Loucy (cell line): ENCODE measurements at regions not wholly inside any gene's neighbourhood (a gene's known extent, or its start where the extent isn't known, plus 50 kb on each side); places are given as distances from the start of the nearest gene placed in this dataset.

Experiments
- H2AFZ ChIP-seq: fragments of 200-600 bp; sonication (generic); 2 replicates; pipeline ENCODE4 v1.6.0; 2016; ENCODE audit warnings: antibody characterized with exemption, mild to moderate bottlenecking, low read length, moderate library complexity
- H3F3A ChIP-seq: fragments of 200-600 bp; 2 replicates; pipeline ENCODE4 v1.6.0; 2016; ENCODE audit warnings: antibody characterized with exemption, low read depth, mild to moderate bottlenecking
- H3K27me3 ChIP-seq: fragments of 200-600 bp; sonication (generic); 2 replicates; pipeline ENCODE4 v1.6.1; 2014; ENCODE audit warnings: low read length, mild to moderate bottlenecking; ENCODE audit not compliant: insufficient read depth, poor library complexity, severe bottlenecking
- H3K36me3 ChIP-seq: fragments of 200-600 bp; sonication (generic); 2 replicates; pipeline ENCODE4 v1.6.1; 2016; ENCODE audit warnings: low read length; ENCODE audit not compliant: insufficient read depth
- H3K4me1 ChIP-seq: fragments of 200-600 bp; sonication (generic); 2 replicates; pipeline ENCODE4 v1.5.1; 2014; ENCODE audit warnings: low read length, mild to moderate bottlenecking; ENCODE audit not compliant: insufficient read depth, poor library complexity, severe bottlenecking
- H3K4me2 ChIP-seq: fragments of 200-600 bp; sonication (generic); 2 replicates; pipeline ENCODE4 v1.6.0; 2014; ENCODE audit warnings: antibody characterized with exemption, low read length, low read depth, mild to moderate bottlenecking; ENCODE audit not compliant: poor library complexity, severe bottlenecking
- H3K4me3 ChIP-seq: fragments of 200-600 bp; sonication (generic); 2 replicates; pipeline ENCODE4 v1.5.1; 2014; ENCODE audit warnings: low read length, mild to moderate bottlenecking, mixed read lengths; ENCODE audit not compliant: poor library complexity, severe bottlenecking
- H3K79me2 ChIP-seq: fragments of 200-600 bp; sonication (generic); 2 replicates; pipeline ENCODE4 v1.6.1; 2014; ENCODE audit warnings: low read length; ENCODE audit not compliant: insufficient read depth
- H3K9ac ChIP-seq: fragments of 200-600 bp; sonication (generic); 2 replicates; pipeline ENCODE4 v1.6.0; 2014; ENCODE audit warnings: mild to moderate bottlenecking, low read depth, low read length, moderate library complexity; ENCODE audit not compliant: poor library complexity, severe bottlenecking
- H3K9me2 ChIP-seq: fragments of 200-600 bp; sonication (generic); replicated peaks from 2 replicates; pipeline ENCODE4 v1.6.1; 2016; ENCODE audit warnings: low read depth, low read length, mixed read lengths
- H3K9me3 ChIP-seq: fragments of 200-600 bp; sonication (generic); 2 replicates; pipeline ENCODE4 v1.6.1; 2014; ENCODE audit warnings: mild to moderate bottlenecking, antibody characterized with exemption, low read length, low read depth; ENCODE audit not compliant: insufficient read depth
- H4K20me1 ChIP-seq: fragments of 200-600 bp; sonication (generic); 2 replicates; pipeline ENCODE4 v1.6.0; 2014; ENCODE audit warnings: antibody characterized with exemption, low read length, mild to moderate bottlenecking; ENCODE audit not compliant: insufficient read depth, poor library complexity, severe bottlenecking
- EZH2phosphoT487 ChIP-seq: fragments of 200-600 bp; IDR thresholded peaks from 2 replicates; pipeline ENCODE4 v1.6.1; 2018; ENCODE audit warnings: antibody characterized with exemption, mild to moderate bottlenecking, moderate library complexity, borderline replicate concordance
- TF ChIP-seq, protein P1 (sequence below): fragments of 200-600 bp; sonication (generic); conservative IDR thresholded peaks from 2 replicates; pipeline ENCODE4 v1.5.1; 2014; ENCODE audit warnings: mild to moderate bottlenecking, antibody characterized with exemption, low read length

DNA sequence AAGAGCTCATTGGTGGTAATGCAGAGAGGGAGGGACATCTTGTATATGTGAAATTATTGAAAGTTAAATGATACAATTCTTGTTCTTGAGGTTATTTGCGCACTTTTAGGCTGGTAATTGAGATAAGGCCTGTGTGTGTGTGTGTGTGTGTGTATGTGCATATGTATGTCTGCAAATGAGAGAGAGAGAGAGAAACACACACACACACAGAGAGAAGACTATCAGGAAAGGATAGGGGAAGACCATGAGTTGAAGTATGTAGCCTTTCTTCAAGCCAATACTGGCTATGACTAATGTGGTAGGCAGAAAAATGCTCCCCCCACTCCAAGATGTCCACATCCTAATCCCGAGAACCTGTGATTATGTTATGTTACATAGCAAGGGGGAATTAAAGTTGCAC lies 52.7 kb upstream of the DCD start:
- H3K79me2 ChIP-seq = no peaks in the 10 kb centered on the region
- no peak overlapping the region for H3K4me2 ChIP-seq
- no peak overlapping the region for H3K4me3 ChIP-seq
- no peaks in the 10 kb centered on the region for H3K9me2 ChIP-seq
- TF ChIP-seq, protein P1, sequence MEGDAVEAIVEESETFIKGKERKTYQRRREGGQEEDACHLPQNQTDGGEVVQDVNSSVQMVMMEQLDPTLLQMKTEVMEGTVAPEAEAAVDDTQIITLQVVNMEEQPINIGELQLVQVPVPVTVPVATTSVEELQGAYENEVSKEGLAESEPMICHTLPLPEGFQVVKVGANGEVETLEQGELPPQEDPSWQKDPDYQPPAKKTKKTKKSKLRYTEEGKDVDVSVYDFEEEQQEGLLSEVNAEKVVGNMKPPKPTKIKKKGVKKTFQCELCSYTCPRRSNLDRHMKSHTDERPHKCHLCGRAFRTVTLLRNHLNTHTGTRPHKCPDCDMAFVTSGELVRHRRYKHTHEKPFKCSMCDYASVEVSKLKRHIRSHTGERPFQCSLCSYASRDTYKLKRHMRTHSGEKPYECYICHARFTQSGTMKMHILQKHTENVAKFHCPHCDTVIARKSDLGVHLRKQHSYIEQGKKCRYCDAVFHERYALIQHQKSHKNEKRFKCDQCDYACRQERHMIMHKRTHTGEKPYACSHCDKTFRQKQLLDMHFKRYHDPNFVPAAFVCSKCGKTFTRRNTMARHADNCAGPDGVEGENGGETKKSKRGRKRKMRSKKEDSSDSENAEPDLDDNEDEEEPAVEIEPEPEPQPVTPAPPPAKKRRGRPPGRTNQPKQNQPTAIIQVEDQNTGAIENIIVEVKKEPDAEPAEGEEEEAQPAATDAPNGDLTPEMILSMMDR = no peak
- no peak for TF ChIP-seq EZH2phosphoT487
- no peak overlapping the region for H3K9ac ChIP-seq
- H3K4me1 ChIP-seq = no peaks in the 10 kb centered on the region
- H3K36me3 ChIP-seq = no peaks in the 10 kb centered on the region
- no peaks in the 10 kb centered on the region for H4K20me1 ChIP-seq
- H3F3A ChIP-seq = no peaks in the 10 kb centered on the region
- H3K27me3 ChIP-seq = no peaks in the 10 kb centered on the region
- H2AFZ ChIP-seq = no peak overlapping the region; the same call in 1 of the 2 replicates
- H3K9me3 ChIP-seq = no peaks in the 10 kb centered on the region

DNA sequence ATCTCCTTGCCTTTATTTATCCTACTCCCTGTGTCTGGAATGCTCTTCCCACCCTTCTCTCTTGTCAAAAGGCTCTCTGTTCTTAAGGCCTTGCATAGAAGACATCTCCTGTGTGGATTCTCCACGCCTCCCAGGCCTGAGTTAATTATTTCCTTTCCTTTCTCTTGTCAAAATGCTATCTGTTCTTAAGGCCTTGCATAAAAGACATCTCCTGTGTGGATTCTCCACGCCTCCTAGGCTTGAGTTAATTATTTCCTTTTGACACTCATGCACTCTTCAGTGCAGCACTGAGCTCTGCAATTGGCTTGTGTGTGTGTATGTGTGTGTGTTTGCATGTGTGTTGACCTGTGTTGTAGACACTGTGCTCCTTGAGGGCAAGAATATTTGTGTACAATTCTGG lies 52.1 kb upstream of the DCD start:
- no peaks in the 10 kb centered on the region for H4K20me1 ChIP-seq
- no peak overlapping the region for H3K4me3 ChIP-seq
- TF ChIP-seq, protein P1 = no peak
- TF ChIP-seq EZH2phosphoT487 = no peak
- H2AFZ ChIP-seq = no peak overlapping the region
- no peaks in the 10 kb centered on the region for H3K9me2 ChIP-seq
- no peaks in the 10 kb centered on the region for H3K9me3 ChIP-seq
- H3K4me2 ChIP-seq = no peak overlapping the region
- no peaks in the 10 kb centered on the region for H3K79me2 ChIP-seq
- no peaks in the 10 kb centered on the region for H3F3A ChIP-seq
- H3K27me3 ChIP-seq = no peaks in the 10 kb centered on the region
- no peaks in the 10 kb centered on the region for H3K4me1 ChIP-seq
- H3K36me3 ChIP-seq = no peaks in the 10 kb centered on the region
- no peak overlapping the region for H3K9ac ChIP-seq
